22Rv1 (cell line): ENCODE measurements at regions not wholly inside any gene's neighbourhood (a gene's known extent, or its start where the extent isn't known, plus 50 kb on each side); places are given as distances from the start of the nearest gene placed in this dataset.

Experiments
- ZFX ChIP-seq: fragments of 450-650 bp; IDR thresholded peaks from 2 replicates; pipeline ENCODE4 v1.6.1; 2017; ENCODE audit warnings: antibody characterized with exemption, borderline replicate concordance
- TF ChIP-seq, protein P1 (sequence below): fragments of 450-650 bp; IDR thresholded peaks from 2 replicates; pipeline ENCODE4 v1.5.1; 2017; ENCODE audit warnings: mild to moderate bottlenecking

- TF ChIP-seq, protein P1, sequence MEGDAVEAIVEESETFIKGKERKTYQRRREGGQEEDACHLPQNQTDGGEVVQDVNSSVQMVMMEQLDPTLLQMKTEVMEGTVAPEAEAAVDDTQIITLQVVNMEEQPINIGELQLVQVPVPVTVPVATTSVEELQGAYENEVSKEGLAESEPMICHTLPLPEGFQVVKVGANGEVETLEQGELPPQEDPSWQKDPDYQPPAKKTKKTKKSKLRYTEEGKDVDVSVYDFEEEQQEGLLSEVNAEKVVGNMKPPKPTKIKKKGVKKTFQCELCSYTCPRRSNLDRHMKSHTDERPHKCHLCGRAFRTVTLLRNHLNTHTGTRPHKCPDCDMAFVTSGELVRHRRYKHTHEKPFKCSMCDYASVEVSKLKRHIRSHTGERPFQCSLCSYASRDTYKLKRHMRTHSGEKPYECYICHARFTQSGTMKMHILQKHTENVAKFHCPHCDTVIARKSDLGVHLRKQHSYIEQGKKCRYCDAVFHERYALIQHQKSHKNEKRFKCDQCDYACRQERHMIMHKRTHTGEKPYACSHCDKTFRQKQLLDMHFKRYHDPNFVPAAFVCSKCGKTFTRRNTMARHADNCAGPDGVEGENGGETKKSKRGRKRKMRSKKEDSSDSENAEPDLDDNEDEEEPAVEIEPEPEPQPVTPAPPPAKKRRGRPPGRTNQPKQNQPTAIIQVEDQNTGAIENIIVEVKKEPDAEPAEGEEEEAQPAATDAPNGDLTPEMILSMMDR: no peak
- no peak for TF ChIP-seq ZFX
Observed at GRCh38 chr9:103627731-103628130, 466.4 kb upstream of the SMC2 start.
